ENCODE measurements at regions not wholly inside any gene's neighbourhood (a gene's known extent, or its start where the extent isn't known, plus 50 kb on each side); places are given as distances from the start of the nearest gene placed in this dataset.

- TF ChIP-seq CTCF (IDR thresholded peaks at IDR 0.05) = no peak
- no peak for TF ChIP-seq EZH2 (IDR thresholded peaks at IDR 0.05)
- no peak for TF ChIP-seq EZH2phosphoT487 (IDR thresholded peaks at IDR 0.05)
Measured at GRCh38 chr21:31442339-31442738, 98.3 kb upstream of the TIAM1 start.
